Activated naive CD4-positive, alpha-beta T cell treated with anti-CD3 and anti-CD28 coated beads for 36 hours (primary cell): ENCODE measurements at regions not wholly inside any gene's neighbourhood (a gene's known extent, or its start where the extent isn't known, plus 50 kb on each side); places are given as distances from the start of the nearest gene placed in this dataset.
"Not testable (repeated sequence)": the region's sequence is repeated elsewhere in the genome, so short reads cannot be mapped to it uniquely, and the experiment has no call there.

Experiments
- CTCF ChIA-PET: fragments of 350-600 bp; sonication (Branson Sonifier 250); formaldehyde crosslinking; loops from one replicate; lab custom pipeline; 2021; ENCODE audit warnings: antibody characterized with exemption; lab: Charles Lee
- DNase-seq: peaks from one replicate; pipeline ENCODE4 v3.0.0-alpha.2; 2020
- H3K27ac Mint-ChIP-seq: one replicate; pipeline ENCODE4 v1.8.0; 2021; ENCODE audit warnings: mild to moderate bottlenecking, mixed read lengths
- H3K27me3 Mint-ChIP-seq: one replicate; pipeline ENCODE4 v1.8.0; 2021; ENCODE audit warnings: low read depth, mixed read lengths
- H3K36me3 Mint-ChIP-seq: one replicate; pipeline ENCODE4 v1.8.0; 2021; ENCODE audit warnings: low read depth, mixed read lengths
- H3K4me1 Mint-ChIP-seq: one replicate; pipeline ENCODE4 v1.8.0; 2021; ENCODE audit warnings: low read depth, mixed read lengths
- H3K4me3 Mint-ChIP-seq: one replicate; pipeline ENCODE4 v1.8.0; 2021; ENCODE audit warnings: mild to moderate bottlenecking, moderate library complexity, mixed read lengths
- H3K9me3 Mint-ChIP-seq: one replicate; pipeline ENCODE4 v1.8.0; 2021; ENCODE audit warnings: mixed read lengths
- intact Hi-C: fragments of 100-400 bp; cut with micrococcal nuclease; formaldehyde crosslinking; loops from one replicate; pipeline ENCODE4 v1.15.1; 2023

DNA sequence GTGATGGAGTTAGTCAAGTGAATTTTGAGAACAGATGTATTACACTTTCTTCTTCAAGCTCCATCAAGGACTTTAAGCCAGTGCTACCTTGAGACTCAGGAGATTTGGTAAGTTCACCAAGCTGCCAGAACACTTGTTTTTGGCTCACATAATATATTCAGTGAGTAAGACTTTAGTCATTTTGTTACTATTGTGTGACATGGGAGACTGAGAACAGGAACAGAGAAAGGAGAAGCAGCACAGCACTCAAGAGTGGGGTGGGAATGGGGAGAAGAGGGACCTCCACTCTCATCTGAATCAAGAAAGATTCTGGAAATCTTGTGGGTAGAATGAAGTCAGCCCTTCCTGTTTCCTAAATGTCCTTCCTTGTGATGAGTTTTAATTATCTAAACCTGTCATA, 87.3 kb upstream of the TET2 start:
- no peaks in the 10 kb centered on the region for H3K36me3 Mint-ChIP-seq
- H3K4me3 Mint-ChIP-seq = no peak overlapping the region
- no peaks in the 10 kb centered on the region for H3K27me3 Mint-ChIP-seq
- peak; percentile 40 for DNase-seq
- H3K4me1 Mint-ChIP-seq = peaks cover 57% of the 10 kb centered on the region
- peak overlapping the region; percentile 83 for H3K27ac Mint-ChIP-seq
- intact Hi-C loops = loop anchor here (1.0 to 2.0 kb wide), 6 partner anchors 35 to 1861 kb away; partner anchors contain the start of genes CENPE, GSTCD and INTS12
- H3K9me3 Mint-ChIP-seq = no peaks in the 10 kb centered on the region
- CTCF ChIA-PET = interaction anchor here (1.1 to 1.4 kb wide), 2 partner anchors 244 to 414 kb away, joined by 3 to 4 read pairs; partner anchors contain the start of gene PPA2

DNA sequence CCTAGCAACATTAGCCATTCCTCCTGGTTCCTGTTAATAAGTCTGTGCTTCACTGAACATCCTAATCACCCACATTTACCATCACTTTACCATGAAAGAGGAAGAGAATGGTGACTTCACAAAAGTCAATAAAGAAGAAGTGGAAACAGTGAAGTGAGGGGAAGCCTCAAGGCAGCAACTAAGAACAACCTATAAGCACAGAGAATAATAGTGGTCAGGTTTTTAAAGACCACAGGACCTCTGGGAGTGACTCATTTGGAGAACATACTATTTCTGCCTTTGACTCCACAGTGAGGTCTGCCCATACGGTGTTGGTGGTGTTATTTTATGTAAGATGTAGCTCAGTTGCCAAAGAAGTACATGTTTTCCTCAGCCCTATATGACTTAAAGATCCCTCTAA, 86.0 kb upstream of the TET2 start:
- H3K9me3 Mint-ChIP-seq = no peaks in the 10 kb centered on the region
- no peak overlapping the region for H3K4me3 Mint-ChIP-seq
- CTCF ChIA-PET = interaction anchor here (1.2 kb wide), 1 partner anchor 14 kb away, joined by 3 read pairs; no protein-coding TSS in a partner anchor
- intact Hi-C loops = loop anchor here (1.0 kb wide), 4 partner anchors 85 to 1255 kb away; no protein-coding TSS in a partner anchor
- peaks cover 57% of the 10 kb centered on the region for H3K4me1 Mint-ChIP-seq
- DNase-seq = peak; percentile 39
- H3K36me3 Mint-ChIP-seq = no peaks in the 10 kb centered on the region
- no peaks in the 10 kb centered on the region for H3K27me3 Mint-ChIP-seq
- peak overlapping the region; percentile 91 for H3K27ac Mint-ChIP-seq

DNA sequence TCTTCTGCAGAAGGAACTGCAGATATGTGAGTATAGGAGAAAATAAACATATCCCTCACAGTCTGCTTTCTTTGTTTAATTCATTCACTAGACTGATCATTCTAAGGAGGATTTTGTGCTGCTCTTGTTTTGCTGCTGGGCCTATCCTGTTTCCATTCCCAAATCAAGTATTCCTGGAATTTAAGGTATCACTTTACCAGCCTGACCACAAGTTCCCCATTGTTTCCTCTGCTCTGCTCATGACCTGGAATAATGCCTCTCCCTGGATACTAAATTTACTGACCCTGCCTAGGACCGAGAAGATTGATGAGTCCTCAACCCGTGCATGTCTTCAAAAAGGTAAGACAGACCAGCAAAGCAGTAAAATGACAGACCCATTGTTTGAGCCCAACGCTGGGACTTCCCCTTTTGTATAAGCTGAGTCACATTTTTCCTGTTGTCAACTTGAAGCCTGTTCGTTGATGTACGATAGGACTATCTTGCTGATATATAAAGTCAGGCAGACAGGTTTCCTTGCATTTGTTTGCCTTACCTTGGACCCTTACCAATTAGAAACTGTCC, 85.5 kb upstream of the TET2 start:
- peak overlapping the region; percentile 31 for H3K4me3 Mint-ChIP-seq
- H3K36me3 Mint-ChIP-seq = no peaks in the 10 kb centered on the region
- CTCF ChIA-PET = interaction anchor here (0.9 to 1.2 kb wide), 3 partner anchors 14 to 413 kb away, joined by 3 to 4 read pairs (median 3); partner anchors contain the start of gene PPA2
- H3K27me3 Mint-ChIP-seq = no peaks in the 10 kb centered on the region
- peaks cover 57% of the 10 kb centered on the region for H3K4me1 Mint-ChIP-seq
- intact Hi-C loops = loop anchor here (1.0 kb wide), 3 partner anchors 84 to 1254 kb away; no protein-coding TSS in a partner anchor
- no peaks in the 10 kb centered on the region for H3K9me3 Mint-ChIP-seq
- DNase-seq = peak; percentile 69
- H3K27ac Mint-ChIP-seq = peak overlapping the region; percentile 91

DNA sequence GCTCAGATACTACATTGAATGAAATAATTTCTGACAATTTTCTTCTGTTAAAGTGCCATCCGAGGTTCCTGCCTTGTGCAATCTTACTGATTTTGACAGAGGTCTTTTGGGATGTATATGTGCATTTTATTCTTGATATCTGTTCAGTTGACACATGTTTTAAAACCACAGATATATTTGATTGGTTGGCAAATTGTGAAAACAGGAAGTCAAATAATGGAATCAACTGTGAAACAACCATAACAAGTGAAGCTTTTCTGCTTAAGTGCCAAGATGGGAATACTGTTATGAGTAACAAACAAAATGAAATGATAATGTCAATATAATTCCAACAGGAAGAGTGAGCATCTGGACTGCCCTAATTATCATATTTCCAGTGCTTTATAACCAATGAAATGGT, 84.9 kb upstream of the TET2 start:
- Mint-ChIP-seq H3K9me3 (no peaks in the 10 kb centered on the region), H3K27me3 (no peaks in the 10 kb centered on the region), H3K4me3 (no peak overlapping the region), H3K4me1 (peaks cover 57% of the 10 kb centered on the region), H3K36me3 (no peaks in the 10 kb centered on the region), H3K27ac (peak overlapping the region; percentile 56)
- CTCF ChIA-PET = interaction anchor here (0.9 to 1.2 kb wide), 3 partner anchors 15 to 412 kb away, joined by 3 to 4 read pairs (median 3); partner anchors contain the start of gene PPA2
- DNase-seq = no peak
- intact Hi-C loops = loop anchor here (1.0 kb wide), 3 partner anchors 84 to 1254 kb away; no protein-coding TSS in a partner anchor

DNA sequence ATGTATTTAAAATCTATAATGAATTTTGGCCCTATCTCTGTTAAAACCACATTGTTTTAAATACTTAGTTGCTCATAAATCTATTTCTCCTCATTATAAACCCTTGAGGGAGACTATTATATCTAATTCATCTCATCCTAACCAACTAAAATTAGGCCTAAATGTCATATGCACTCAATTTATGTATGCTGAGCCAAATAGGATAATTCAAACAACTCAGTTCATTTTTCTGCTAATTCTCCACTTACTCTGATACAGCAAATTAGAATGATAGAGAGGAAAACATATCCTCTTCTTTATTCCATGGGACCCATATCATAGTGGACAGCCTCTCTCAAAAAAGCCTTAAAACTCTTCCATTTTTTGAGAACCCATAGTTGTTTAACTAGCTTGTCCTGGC, 80.3 kb upstream of the TET2 start:
- intact Hi-C loops = no loop called here
- Mint-ChIP-seq H3K27ac (no peak overlapping the region), H3K4me3 (no peak overlapping the region), H3K36me3 (no peaks in the 10 kb centered on the region), H3K9me3 (no peaks in the 10 kb centered on the region), H3K4me1 (peaks cover 18% of the 10 kb centered on the region), H3K27me3 (peaks cover 12% of the 10 kb centered on the region)
- no peak for DNase-seq
- CTCF ChIA-PET = no interaction called here

DNA sequence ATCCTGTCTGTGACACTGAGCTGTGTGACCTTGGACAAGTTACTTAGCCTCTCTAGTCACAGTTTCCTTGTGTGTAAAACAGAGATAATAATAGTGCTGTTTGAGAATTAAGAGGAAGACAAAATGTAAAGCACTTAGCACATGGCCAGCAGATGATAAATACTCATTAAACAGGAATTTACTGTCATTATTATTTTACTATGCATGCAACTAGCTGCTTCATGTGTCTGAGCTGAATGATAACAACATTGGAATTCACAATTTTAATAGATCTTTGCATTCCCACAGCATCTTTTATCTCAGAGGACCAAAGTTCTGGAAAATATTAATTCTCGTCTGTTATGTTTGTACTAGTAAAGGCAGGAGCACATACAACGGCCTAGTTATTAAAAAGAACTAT, 79.2 kb upstream of the TET2 start:
- Mint-ChIP-seq H3K27ac (no peak overlapping the region), H3K4me3 (no peak overlapping the region), H3K4me1 (peaks cover 13% of the 10 kb centered on the region), H3K36me3 (no peaks in the 10 kb centered on the region), H3K9me3 (no peaks in the 10 kb centered on the region), H3K27me3 (peaks cover 12% of the 10 kb centered on the region)
- no peak for DNase-seq
- intact Hi-C loops = no loop called here
- CTCF ChIA-PET = no interaction called here

DNA sequence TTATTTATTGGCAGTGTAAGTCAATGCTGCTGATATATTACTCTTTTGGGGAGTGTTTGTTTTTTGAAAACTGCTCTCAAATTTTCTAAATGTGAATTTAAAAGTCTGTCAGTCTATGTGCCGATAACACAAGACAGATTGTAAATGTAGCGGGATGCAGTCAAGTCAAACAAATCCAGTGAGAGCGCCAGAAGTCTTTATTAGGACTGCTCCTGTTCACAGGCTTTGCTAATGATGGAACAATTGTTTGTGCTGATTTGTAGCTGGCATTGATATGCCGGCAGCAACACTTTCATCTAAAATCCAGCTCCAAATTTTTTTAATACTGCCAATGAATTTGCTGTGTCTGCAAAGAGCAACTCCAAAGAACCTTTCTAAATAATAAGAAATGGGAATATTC, 78.7 kb upstream of the TET2 start:
- Mint-ChIP-seq H3K36me3 (no peaks in the 10 kb centered on the region), H3K9me3 (no peaks in the 10 kb centered on the region), H3K27me3 (peaks cover 12% of the 10 kb centered on the region), H3K4me3 (no peak overlapping the region), H3K27ac (no peak overlapping the region), H3K4me1 (peaks cover 12% of the 10 kb centered on the region)
- CTCF ChIA-PET = no interaction called here
- intact Hi-C loops = no loop called here
- no peak for DNase-seq

DNA sequence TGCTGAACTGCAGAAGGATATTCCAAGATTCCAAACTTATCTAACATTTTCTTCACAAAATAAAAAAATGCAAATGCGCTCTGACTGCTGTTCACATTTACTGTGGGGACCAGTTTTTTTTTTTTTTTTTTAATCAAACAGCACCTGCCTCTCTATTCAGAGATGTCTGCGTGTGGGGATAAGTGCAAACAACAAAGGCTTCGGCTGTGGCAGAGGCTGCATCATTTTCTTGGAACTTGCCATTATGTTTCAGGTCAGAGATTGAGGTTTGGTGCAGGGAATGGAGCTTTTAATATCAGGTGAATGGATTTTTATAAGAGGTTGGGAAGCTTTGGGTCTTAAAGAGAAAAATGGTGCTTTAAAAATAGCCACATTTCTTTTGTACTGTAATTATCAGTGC, 78.2 kb upstream of the TET2 start:
- H3K27me3 Mint-ChIP-seq = peaks cover 12% of the 10 kb centered on the region
- no peak overlapping the region for H3K27ac Mint-ChIP-seq
- no peaks in the 10 kb centered on the region for H3K9me3 Mint-ChIP-seq
- no peaks in the 10 kb centered on the region for H3K36me3 Mint-ChIP-seq
- H3K4me1 Mint-ChIP-seq = peaks cover 7% of the 10 kb centered on the region
- no peak overlapping the region for H3K4me3 Mint-ChIP-seq
- CTCF ChIA-PET = no interaction called here
- intact Hi-C loops = no loop called here
- DNase-seq = no peak

DNA sequence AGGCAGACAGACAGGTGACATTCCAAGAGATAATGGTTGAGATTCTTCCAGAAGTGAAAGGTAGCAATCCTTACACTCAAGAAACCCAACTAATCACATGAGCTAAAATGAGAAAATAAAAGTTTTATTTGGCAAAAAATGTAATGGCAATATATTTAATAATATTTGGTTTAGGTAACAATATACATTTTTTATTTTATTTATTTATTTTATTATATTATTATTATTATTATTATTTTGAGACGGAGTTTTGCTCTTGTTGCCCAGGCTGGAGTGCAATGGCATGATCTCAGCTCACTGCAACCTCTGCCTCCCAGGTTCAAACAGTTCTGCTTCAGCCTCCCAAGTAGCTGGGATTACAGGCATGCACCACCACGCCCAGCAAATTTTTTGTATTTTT, 74.6 kb upstream of the TET2 start:
- CTCF ChIA-PET, H3K9me3 Mint-ChIP-seq, H3K27ac Mint-ChIP-seq, H3K36me3 Mint-ChIP-seq, H3K4me1 Mint-ChIP-seq, DNase-seq, H3K4me3 Mint-ChIP-seq, intact Hi-C loops: not testable (repeated sequence)
- peaks cover 12% of the 10 kb centered on the region for H3K27me3 Mint-ChIP-seq

DNA sequence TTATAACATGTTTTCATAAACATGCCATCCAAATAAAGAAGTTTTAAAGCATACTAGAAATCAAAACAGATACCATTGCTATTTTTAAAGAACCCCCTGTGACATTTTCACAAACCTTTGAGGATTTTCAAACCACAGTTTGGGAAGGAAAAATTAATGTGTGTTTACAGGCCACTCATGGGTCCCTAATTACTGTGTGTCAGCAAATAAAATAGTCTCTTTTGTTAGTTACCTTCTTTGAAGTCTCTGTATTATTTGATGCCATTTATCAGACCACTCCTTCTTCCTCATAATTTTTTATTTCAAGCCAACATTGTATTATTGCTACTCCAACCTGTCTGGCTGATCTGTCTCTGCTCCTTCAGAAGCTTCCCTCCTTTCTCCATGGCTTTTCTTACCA, 72.6 kb upstream of the TET2 start:
- peaks cover 5% of the 10 kb centered on the region for H3K27me3 Mint-ChIP-seq
- no peak overlapping the region for H3K4me3 Mint-ChIP-seq
- no peaks in the 10 kb centered on the region for H3K4me1 Mint-ChIP-seq
- H3K27ac Mint-ChIP-seq = no peak overlapping the region
- DNase-seq = no peak
- no peaks in the 10 kb centered on the region for H3K36me3 Mint-ChIP-seq
- CTCF ChIA-PET = no interaction called here
- H3K9me3 Mint-ChIP-seq = no peaks in the 10 kb centered on the region
- intact Hi-C loops = no loop called here

DNA sequence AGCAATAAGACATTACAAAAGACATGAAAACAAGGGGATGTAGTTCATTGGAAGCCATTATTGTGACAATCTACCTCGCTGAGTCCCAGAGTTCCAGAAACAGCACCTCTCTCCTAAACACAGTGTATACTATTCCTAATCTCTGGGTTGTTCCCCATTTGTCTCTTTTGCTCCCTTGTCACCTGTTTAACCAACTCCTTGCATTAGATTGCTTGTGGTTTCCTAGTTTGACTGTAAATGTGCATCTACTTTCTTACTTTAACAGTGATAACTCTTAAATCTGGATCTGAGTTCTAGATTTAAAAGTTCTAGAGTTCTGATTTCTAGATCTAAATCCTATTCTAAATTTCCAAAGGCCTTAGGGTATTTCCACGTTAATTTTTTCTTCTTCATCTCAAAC, 71.6 kb upstream of the TET2 start:
- no peak for DNase-seq
- no peak overlapping the region for H3K4me3 Mint-ChIP-seq
- H3K9me3 Mint-ChIP-seq = no peaks in the 10 kb centered on the region
- peaks cover 5% of the 10 kb centered on the region for H3K27me3 Mint-ChIP-seq
- intact Hi-C loops = no loop called here
- no peaks in the 10 kb centered on the region for H3K36me3 Mint-ChIP-seq
- no peaks in the 10 kb centered on the region for H3K4me1 Mint-ChIP-seq
- no peak overlapping the region for H3K27ac Mint-ChIP-seq
- CTCF ChIA-PET = no interaction called here

DNA sequence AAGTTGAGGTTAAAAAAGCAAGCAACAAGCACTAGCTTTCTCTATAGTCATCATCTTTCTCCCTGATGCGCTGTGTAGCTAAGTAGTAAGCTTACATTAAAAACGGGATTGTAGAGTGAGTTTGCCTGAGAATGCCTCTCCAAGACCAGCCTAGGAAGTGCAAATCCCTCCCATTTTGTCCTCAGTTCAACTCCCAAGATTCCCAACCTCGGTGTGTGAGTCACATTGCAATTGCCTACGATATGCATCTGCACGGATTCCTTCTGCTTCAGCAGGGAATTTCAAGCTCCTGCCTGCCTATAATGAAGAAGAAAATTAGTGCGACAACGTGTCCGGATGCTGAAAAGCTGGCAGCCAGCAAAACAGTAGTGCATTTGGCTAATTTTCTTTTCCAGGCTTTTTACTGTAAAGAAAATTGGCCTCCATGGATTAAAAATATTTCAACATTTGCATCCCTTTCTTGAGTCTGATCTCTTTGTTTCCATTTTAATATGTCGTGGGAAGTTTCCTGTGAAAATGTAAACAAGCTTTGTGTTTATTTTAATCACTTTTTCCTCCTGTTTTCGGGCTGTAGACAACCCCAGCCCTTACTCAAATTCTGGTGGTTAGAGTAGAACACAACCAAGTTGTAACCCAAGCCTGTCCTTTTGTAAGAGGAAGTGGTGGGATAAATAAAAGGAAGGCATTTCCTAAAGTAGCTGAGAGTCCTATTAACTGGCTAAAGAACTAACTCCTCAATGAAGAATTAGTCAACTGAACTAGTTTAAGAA, 58.4 kb upstream of the TET2 start:
- H3K4me1 Mint-ChIP-seq = no peaks in the 10 kb centered on the region
- peaks cover 2% of the 10 kb centered on the region for H3K9me3 Mint-ChIP-seq
- H3K27ac Mint-ChIP-seq = no peak overlapping the region
- H3K36me3 Mint-ChIP-seq = no peaks in the 10 kb centered on the region
- intact Hi-C loops = no loop called here
- no peak for DNase-seq
- CTCF ChIA-PET = no interaction called here
- H3K27me3 Mint-ChIP-seq = peaks cover 22% of the 10 kb centered on the region
- H3K4me3 Mint-ChIP-seq = no peak overlapping the region
